Adrenal gland (tissue), 9 donors: ENCODE measurements at regions not wholly inside any gene's neighbourhood (a gene's known extent, or its start where the extent isn't known, plus 50 kb on each side); places are given as distances from the start of the nearest gene placed in this dataset.

Source experiments
- DNase-seq, 7 donors: peaks; one replicate each; pipeline ENCODE4 v3.0.0-alpha.2; 2019 to 2020
- H3K27ac ChIP-seq, 5 donors: fragments of 200-600 bp; sonication (generic) in 4 of 5; 1 replicate in 3 of 5; 2 replicates in 2 of 5; pipeline versions ENCODE4 v1.5.1 to v1.8.0; 2016 to 2020; ENCODE audit warnings: mild to moderate bottlenecking in 1 of 5
- H3K27me3 ChIP-seq: fragments of 200-600 bp; 2 replicates; pipeline ENCODE4 v1.8.0; 2021
- H3K36me3 ChIP-seq, 2 donors: fragments of 200-600 bp; replicated peaks in 1 of 2; 1 replicate in 1 of 2; 2 replicates in 1 of 2; pipeline versions ENCODE4 v1.5.1 to v1.8.0; 2018 to 2022
- H3K4me1 ChIP-seq, 2 donors: fragments of 200-600 bp; replicated peaks in 1 of 2; 1 replicate in 1 of 2; 2 replicates in 1 of 2; pipeline versions ENCODE4 v1.5.1 to v1.8.0; 2018 to 2021
- H3K4me3 ChIP-seq, 4 donors: fragments of 200-600 bp; sonication (generic) in 3 of 4; one replicate each; pipeline ENCODE4 v1.5.1; 2016 to 2018
- H3K9me3 ChIP-seq, 3 donors: fragments of 200-600 bp; sonication (generic) in 1 of 3; replicated peaks in 1 of 3; 1 replicate in 2 of 3; 2 replicates in 1 of 3; pipeline versions ENCODE4 v1.5.1 to v1.8.0; 2016 to 2021
- CTCF ChIP-seq, 6 experiments: fragments of 450-650 bp in 4 of 6; fragments of 200-600 bp in 2 of 6; sonication (generic) in 1 of 6; IDR thresholded peaks; 1 replicate in 5 of 6; 2 replicates in 1 of 6; pipeline versions ENCODE4 v1.5.1 to v1.8.0; 2016 to 2021; ENCODE audit warnings: antibody characterized with exemption in 6 of 6, mild to moderate bottlenecking in 2 of 6, moderate library complexity in 1 of 6
- POLR2A ChIP-seq, 2 donors: fragments of 450-650 bp; IDR thresholded peaks; one replicate each; pipeline ENCODE4 v1.6.1; 2017; ENCODE audit warnings: antibody characterized with exemption in 2 of 2, mild to moderate bottlenecking in 2 of 2, moderate library complexity in 1 of 2
- WGBS, 4 donors: extraction: QIAGEN DNeasy Blood & Tissue Kit in 2 of 4; methylation state at CpG; one replicate each; pipeline versions ENCODE4 v1.1.5 to v1.1.7; 2013 to 2017; 5-methylcytosine and 5-hydroxymethylcytosine counted together
- intact Hi-C, 2 donors: fragments of 100-400 bp; cut with DNase I; formaldehyde crosslinking; loops; one replicate each; pipeline versions ENCODE4 v1.14.1 to v1.15.0; 2022 to 2023
- donor health status: healthy with polysubstance abuse.
- donor health status: Bipolar disorder and iron deficiency.
- donor health status: DM: yes; HTN: yes; CAD: no.
- donor health status: DM: no; HTN: no; CAD: no.
- donor health status: DM: no; HTN: no; CAD: no.

DNA sequence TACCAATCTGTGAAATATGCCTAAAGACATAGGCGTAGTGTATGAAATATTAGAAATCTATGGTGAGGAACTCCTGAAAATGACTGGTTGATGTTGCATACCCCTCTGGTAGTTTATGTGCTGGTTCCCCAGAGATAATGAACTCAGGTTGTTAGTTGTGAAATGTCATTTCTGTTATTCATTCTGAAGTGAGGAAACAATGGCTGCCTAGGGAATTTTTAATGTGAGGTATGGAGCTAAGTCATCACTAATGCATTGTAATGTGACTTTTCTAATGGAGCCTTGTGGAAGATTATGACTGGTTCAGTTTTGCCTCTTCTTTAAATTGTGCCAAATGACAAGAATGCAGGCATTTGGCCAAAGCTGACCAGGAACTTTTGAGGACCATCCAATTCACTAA is 61.6 kb upstream of the RAB27B start:
- TF ChIP-seq CTCF (IDR thresholded peaks at IDR 0.05): no peak
- TF ChIP-seq POLR2A (IDR thresholded peaks at IDR 0.05): no peak
- Histone ChIP-seq H3K27me3 (no peaks in the 10 kb centered on the region), H3K4me3 (no peak overlapping the region), H3K36me3 (no peaks in the 10 kb centered on the region), H3K9me3 (no peaks in the 10 kb centered on the region), H3K27ac (no peak overlapping the region), H3K4me1 (no peaks in the 10 kb centered on the region)
- no peak for DNase-seq
- WGBS, 4 donors: 86 to 100% (median 92%) methylated on average over 1 of the region's 1 CpG
- intact Hi-C loops: no loop called here

DNA sequence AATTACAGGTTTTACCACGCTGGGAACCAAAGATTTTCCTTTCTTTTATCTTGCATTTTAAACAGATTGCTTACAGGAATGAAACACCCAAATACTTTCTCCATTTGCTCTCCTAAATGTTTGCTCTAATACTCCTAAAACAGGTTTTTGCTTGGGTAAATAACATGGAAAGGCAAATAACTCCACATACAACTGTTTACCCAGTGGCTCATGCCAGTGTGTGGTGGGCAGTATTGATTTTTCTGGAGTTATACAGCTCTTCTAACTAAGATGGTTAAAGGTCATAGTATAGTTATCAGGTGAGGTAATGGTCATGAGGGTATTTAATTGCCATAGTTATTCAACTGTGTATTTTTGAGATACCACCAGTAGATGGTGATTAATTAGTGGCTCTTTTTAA is 61.2 kb upstream of the RAB27B start:
- Histone ChIP-seq H3K36me3 (no peaks in the 10 kb centered on the region), H3K9me3 (no peaks in the 10 kb centered on the region), H3K4me3 (no peak overlapping the region), H3K27me3 (no peaks in the 10 kb centered on the region), H3K4me1 (no peaks in the 10 kb centered on the region), H3K27ac (no peak overlapping the region)
- WGBS, 4 donors: 73 to 84% (median 79%) methylated on average over 1 of the region's 1 CpG
- intact Hi-C loops: no loop called here
- no peak for TF ChIP-seq POLR2A (IDR thresholded peaks at IDR 0.05)
- DNase-seq: no peak

GRCh38 chr18:54769526-54770464 is 58.5 kb upstream of the RAB27B start:
- TF ChIP-seq CTCF (IDR thresholded peaks at IDR 0.05) (no peak), POLR2A (IDR thresholded peaks at IDR 0.05) (no peak)
- Histone ChIP-seq H3K4me1 (no peaks in the 10 kb centered on the region), H3K36me3 (no peaks in the 10 kb centered on the region), H3K27me3 (no peaks in the 10 kb centered on the region), H3K9me3 (no peaks in the 10 kb centered on the region), H3K4me3 (no peak overlapping the region), H3K27ac (no peak overlapping the region)
- intact Hi-C loops: no loop called here
- DNase-seq: no peak
- 83 to 88% (median 86%) methylated on average over 4 of the region's 4 CpGs for WGBS, 4 donors

GRCh38 chr18:54772056-54772455 is 56.2 kb upstream of the RAB27B start:
- WGBS, 4 donors: 77 to 100% (median 86%) methylated on average over 1 of the region's 1 CpG

More at GRCh38 chr18:54772056-54772455, 56.2 kb upstream of the RAB27B start:
- H3K27me3 ChIP-seq: no peaks in the 10 kb centered on the region
- H3K36me3 ChIP-seq: no peaks in the 10 kb centered on the region
- H3K9me3 ChIP-seq: no peaks in the 10 kb centered on the region
- DNase-seq: no peak
- H3K4me3 ChIP-seq: no peak overlapping the region
- H3K4me1 ChIP-seq: no peaks in the 10 kb centered on the region
- intact Hi-C loops: no loop called here
- no peak overlapping the region for H3K27ac ChIP-seq
- TF ChIP-seq CTCF (IDR thresholded peaks at IDR 0.05): no peak
- TF ChIP-seq POLR2A (IDR thresholded peaks at IDR 0.05): no peak
